ENCODE measurements at regions not wholly inside any gene's neighbourhood (a gene's known extent, or its start where the extent isn't known, plus 50 kb on each side); places are given as distances from the start of the nearest gene placed in this dataset.

DNA sequence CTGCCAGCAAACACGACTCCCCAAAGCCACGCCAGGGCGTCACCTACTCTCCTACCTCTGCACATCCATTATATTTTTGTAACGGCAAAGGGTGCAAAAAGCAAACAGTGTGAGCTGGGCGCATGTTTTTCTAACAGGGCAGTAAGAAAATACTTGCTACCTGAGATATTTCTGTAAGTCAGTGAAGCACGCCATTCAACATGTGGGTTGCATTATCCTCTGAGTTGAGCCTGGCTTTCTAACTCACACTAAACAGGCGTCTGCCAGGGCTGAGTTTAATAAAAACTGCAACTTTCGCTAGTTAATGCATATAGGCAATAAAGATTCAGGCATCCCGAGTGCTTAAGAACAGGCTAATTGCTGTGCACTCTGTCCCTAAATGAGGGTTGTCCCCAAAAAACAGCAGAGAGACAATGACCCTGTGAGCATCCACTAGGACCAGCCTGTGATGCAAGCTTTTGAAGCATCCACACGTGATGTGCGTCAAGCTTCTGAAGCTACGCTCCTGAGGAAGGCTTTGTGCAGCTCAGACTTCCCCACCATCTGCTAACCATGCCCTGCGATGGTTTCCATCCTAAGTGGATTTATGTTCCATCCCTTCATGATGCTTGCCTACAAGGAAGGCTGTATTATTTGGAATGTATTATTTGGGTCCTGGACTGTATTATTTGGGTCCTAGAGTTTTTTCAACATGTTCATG is 70.0 kb upstream of the SIM2 start (continued):
- TF ChIP-seq MCM7 (IDR thresholded peaks at IDR 0.05), result no peak
- no peak for TF ChIP-seq TRIM28 (IDR thresholded peaks at IDR 0.05)
- TF ChIP-seq, protein P1, sequence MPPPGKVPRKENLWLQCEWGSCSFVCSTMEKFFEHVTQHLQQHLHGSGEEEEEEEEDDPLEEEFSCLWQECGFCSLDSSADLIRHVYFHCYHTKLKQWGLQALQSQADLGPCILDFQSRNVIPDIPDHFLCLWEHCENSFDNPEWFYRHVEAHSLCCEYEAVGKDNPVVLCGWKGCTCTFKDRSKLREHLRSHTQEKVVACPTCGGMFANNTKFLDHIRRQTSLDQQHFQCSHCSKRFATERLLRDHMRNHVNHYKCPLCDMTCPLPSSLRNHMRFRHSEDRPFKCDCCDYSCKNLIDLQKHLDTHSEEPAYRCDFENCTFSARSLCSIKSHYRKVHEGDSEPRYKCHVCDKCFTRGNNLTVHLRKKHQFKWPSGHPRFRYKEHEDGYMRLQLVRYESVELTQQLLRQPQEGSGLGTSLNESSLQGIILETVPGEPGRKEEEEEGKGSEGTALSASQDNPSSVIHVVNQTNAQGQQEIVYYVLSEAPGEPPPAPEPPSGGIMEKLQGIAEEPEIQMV (tag; conservative IDR thresholded peaks at IDR 0.05; ENCODE audit: low read depth), result no peak
- TF ChIP-seq MXI1 (IDR thresholded peaks at IDR 0.05; ENCODE audit: low read depth, low read length), result no peak
- TF ChIP-seq BRD9 (IDR thresholded peaks at IDR 0.05; ENCODE audit: low read depth, partially characterized antibody), result no peak
- no peak for TF ChIP-seq DMBX1 (CRISPR knock-in tag; IDR thresholded peaks at IDR 0.05; ENCODE audit: borderline replicate concordance)
- no peak for TF ChIP-seq BDP1 (IDR thresholded peaks at IDR 0.05; ENCODE audit: insufficient read depth, insufficient read length)
- TF ChIP-seq TAL1 (IDR thresholded peaks at IDR 0.05), result no peak
- TF ChIP-seq ZNF436 (CRISPR knock-in tag; IDR thresholded peaks at IDR 0.05), result no peak
- TF ChIP-seq, protein P2, sequence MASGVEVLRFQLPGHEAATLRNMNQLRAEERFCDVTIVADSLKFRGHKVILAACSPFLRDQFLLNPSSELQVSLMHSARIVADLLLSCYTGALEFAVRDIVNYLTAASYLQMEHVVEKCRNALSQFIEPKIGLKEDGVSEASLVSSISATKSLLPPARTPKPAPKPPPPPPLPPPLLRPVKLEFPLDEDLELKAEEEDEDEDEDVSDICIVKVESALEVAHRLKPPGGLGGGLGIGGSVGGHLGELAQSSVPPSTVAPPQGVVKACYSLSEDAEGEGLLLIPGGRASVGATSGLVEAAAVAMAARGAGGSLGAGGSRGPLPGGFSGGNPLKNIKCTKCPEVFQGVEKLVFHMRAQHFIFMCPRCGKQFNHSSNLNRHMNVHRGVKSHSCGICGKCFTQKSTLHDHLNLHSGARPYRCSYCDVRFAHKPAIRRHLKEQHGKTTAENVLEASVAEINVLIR (CRISPR knock-in tag; IDR thresholded peaks at IDR 0.05), result no peak
- no peak for TF ChIP-seq MIER1 (IDR thresholded peaks at IDR 0.05; ENCODE audit: low read depth)
- no peak for TF ChIP-seq DNMT1 (IDR thresholded peaks at IDR 0.05)
- TF ChIP-seq, protein P3, sequence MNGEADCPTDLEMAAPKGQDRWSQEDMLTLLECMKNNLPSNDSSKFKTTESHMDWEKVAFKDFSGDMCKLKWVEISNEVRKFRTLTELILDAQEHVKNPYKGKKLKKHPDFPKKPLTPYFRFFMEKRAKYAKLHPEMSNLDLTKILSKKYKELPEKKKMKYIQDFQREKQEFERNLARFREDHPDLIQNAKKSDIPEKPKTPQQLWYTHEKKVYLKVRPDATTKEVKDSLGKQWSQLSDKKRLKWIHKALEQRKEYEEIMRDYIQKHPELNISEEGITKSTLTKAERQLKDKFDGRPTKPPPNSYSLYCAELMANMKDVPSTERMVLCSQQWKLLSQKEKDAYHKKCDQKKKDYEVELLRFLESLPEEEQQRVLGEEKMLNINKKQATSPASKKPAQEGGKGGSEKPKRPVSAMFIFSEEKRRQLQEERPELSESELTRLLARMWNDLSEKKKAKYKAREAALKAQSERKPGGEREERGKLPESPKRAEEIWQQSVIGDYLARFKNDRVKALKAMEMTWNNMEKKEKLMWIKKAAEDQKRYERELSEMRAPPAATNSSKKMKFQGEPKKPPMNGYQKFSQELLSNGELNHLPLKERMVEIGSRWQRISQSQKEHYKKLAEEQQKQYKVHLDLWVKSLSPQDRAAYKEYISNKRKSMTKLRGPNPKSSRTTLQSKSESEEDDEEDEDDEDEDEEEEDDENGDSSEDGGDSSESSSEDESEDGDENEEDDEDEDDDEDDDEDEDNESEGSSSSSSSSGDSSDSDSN (IDR thresholded peaks at IDR 0.05; ENCODE audit: borderline replicate concordance in 1 of 2, low read depth in 2 of 2, low read length in 2 of 2), result no peak
